8988T (cell line): ENCODE measurements at regions not wholly inside any gene's neighbourhood (a gene's known extent, or its start where the extent isn't known, plus 50 kb on each side); places are given as distances from the start of the nearest gene placed in this dataset.

Experiments used
- DNase-seq: peaks from one replicate; pipeline ENCODE4 v3.0.0; 2011

GRCh38 chr16:76190480-76190879, 86.7 kb upstream of the CNTNAP4 start:
- DNase-seq, result no peak

GRCh38 chr16:76193906-76194615, 83.1 kb upstream of the CNTNAP4 start:
- no peak for DNase-seq

GRCh38 chr16:76194616-76195015, 82.6 kb upstream of the CNTNAP4 start:
- no peak for DNase-seq

DNA sequence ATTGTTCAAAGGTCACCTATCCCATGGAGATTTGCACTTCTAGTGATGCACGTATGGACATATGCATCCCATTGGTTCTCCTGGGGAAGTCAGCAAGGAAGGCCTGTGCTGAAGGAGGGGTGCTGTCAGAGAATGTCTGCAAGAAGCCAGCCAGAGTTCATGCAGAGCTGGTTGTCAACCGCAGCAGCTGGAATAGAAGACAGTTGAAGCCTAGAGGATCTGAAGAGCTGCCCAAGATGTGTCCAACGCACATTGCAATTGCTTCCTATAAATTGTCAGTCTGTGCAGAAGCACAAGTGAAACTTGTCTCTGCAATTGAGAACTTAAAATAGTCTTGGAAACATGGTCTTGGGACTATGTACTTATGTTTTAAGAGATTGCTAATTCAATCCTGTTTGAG, 82.1 kb upstream of the CNTNAP4 start:
- no peak for DNase-seq

- DNase-seq, result no peak
Observed at GRCh38 chr16:76195648-76196047, 81.6 kb upstream of the CNTNAP4 start.

GRCh38 chr16:76197900-76198299, 79.3 kb upstream of the CNTNAP4 start:
- no peak for DNase-seq

DNA sequence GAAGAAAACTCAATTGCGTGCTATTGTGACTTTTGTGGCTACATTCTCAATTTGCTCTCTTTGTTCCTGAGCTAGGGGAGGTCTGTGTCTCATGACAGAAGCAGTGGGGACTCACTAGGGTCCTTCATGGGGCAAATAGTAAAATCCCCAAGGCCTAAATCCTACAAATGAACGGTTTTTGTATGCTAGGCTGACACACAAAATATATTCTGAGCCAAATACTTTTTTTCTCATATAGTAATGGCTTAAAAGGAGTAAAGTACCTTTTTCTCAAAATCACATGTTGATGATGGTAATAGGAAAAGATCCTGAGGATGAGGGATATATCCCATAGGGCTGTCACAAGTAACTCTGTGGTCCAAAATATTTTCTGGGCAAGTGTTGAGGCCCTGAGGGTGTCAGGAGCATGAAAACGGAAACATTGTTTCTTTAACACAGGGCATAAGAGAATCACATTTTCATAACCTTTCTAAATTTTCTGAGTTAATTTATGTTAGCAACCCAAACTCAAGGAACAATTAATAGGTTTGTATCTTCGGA, 77.5 kb upstream of the CNTNAP4 start:
- no peak for DNase-seq

DNA sequence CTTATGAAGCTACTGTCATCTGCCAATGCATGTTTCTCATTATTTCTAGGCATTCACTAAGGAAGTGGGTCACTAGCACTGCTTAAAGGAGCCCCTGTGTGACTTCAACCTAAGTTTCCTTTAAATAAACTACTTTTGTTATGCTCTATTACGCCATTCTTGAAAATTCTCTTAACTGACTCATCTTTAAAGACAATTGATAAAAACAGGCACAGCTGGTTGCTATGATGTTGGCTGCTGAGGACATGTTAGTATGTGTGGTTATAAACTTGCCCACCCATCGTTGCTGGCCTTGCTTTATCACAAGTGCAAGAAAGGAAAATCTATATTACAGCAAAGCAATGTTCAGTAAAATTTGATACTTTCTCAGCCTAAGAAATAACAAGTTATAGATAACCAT, 75.8 kb upstream of the CNTNAP4 start:
- no peak for DNase-seq

- DNase-seq, result no peak
Observed at GRCh38 chr16:76204249-76204648, 73.0 kb upstream of the CNTNAP4 start.

DNA sequence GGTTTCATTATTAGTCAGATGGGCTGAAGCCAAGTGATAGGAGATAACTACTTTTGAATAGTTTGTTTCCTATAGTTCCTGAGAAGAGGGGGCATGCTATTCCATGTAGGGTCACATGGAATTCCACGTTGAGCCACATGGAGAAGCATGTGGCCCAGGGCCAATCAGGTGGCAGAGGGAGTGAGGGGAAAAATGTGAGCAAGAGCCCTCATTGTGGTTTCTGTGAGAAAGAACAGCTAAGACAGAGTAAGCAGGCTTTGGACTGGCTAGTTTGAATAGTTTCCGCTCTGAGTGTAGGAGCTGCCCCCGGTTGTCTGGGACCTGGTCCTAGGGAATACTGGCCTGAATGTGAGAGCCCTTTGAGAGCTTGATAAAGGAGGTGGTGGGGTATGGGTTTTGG, 69.9 kb upstream of the CNTNAP4 start:
- DNase-seq, result no peak

DNA sequence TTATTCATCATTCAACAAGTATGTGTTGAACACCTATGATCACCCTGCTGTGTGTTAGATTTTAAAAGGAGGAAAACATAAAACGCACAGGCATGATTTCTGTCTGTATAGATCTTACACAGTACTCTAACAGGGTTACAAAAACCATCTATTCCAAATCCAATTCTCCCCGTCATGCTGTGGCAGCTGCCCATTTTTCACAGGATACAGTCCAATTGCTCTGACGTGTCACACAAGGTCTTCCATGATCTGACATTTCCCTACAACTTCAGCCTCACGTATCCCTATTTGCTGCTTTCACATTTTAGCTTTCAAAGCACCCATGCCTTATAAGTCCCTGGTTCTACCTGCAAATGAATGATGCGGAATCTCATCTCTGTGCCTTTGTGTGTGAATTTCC, 67.0 kb upstream of the CNTNAP4 start:
- no peak for DNase-seq

DNA sequence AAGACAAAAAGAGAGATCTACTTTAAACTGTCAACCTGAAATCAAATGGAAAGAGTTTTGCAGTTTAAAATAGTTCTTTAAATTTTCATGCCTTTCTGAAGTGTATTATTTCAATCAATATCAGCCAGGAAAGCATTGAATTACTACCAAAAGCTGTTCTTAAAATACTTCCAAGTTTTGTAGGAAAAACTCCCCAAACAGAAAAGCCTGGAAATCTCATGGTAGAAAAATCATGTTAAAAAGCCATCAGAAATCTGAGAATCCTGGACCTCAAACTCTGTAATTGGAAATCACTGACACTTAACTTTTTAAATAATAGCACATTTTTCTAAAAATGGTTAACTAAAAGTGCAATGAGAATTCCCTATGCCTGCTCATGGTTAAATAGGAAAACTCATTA, 63.3 kb upstream of the CNTNAP4 start:
- DNase-seq, result no peak

DNA sequence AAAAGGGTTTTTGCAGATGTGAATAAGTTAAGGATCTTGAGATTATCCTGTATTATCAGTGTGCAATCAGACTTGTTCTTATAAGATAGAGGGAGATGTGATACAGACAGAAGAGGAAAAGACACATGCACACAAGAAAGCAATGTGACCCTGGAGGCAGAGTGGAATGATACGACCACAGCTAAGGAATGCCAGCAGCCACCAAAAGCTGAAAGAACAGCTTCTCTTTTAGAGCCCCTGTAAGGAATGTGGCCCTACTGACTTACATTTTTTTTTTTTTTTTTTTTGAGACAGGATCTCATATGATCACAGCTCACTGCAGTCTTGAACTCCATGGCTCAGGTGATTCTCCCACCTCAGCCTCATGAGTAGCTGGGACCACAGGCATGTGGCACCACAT, 62.3 kb upstream of the CNTNAP4 start:
- DNase-seq, result no peak

DNA sequence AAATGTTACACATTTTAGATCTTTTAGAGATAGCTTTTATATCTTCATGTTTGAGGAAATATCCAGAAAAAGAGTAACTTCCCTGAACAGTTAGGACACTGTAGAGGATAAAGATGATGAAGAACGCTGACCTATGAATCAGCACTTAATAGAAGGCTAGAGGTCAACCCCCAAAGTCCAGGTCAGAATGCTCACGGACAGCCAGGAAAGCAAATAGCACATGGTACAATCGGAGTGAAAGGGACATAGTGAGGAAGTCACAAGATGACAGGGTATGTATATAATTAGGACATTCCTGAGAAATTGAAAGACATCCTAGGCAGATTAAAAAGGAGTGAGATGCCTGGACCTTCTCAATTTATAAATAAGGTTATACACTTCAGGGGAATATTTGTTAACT, 55.1 kb upstream of the CNTNAP4 start:
- DNase-seq, result no peak

DNA sequence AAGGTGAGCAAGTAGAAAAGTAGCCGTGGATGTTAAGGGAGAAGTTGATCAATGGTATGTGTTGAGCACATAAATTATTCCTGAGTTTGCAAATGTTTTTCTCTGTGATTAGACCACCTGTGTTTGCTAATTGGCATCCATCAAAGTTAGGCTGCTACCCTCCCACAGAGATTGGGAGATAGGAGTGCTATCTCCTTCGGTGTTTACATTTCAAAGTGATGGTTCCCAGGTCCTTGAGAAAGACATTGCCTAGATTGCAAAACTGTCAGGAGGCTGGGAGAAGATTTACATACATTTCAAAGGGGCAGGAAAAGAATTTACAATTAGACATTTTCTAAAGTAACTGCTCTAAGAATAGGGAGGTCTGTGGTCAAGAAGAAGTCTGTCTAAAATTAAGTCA, 54.3 kb upstream of the CNTNAP4 start:
- no peak for DNase-seq

GRCh38 chr16:76226011-76226410, 51.2 kb upstream of the CNTNAP4 start:
- DNase-seq, result no peak

DNA sequence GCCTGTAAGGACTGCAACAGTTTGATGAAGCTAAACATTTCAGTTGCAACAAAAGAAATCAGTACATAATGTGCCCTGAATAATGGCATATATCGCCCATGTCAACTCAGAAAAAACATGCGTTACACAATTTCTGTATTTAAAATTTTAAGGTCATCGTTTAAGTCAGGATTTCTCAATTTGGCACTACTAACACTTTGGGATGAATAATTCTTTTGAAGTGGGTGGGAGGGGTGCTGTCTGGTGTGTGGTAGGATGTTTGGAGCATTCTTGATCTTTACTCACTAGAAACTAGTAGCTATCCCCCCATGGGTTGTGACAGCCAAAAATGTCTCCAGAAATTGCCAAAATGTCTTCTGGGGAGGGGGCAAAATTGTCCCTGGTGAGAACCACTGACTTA, 50.7 kb upstream of the CNTNAP4 start:
- no peak for DNase-seq
